ENCODE measurements at regions not wholly inside any gene's neighbourhood (a gene's known extent, or its start where the extent isn't known, plus 50 kb on each side); places are given as distances from the start of the nearest gene placed in this dataset.

GRCh38 chr7:8829100-8829499 lies 395.7 kb downstream of the NXPH1 start:
- no peaks in the 10 kb centered on the region for H3K9me3 ChIP-seq
- TF ChIP-seq, protein P1, sequence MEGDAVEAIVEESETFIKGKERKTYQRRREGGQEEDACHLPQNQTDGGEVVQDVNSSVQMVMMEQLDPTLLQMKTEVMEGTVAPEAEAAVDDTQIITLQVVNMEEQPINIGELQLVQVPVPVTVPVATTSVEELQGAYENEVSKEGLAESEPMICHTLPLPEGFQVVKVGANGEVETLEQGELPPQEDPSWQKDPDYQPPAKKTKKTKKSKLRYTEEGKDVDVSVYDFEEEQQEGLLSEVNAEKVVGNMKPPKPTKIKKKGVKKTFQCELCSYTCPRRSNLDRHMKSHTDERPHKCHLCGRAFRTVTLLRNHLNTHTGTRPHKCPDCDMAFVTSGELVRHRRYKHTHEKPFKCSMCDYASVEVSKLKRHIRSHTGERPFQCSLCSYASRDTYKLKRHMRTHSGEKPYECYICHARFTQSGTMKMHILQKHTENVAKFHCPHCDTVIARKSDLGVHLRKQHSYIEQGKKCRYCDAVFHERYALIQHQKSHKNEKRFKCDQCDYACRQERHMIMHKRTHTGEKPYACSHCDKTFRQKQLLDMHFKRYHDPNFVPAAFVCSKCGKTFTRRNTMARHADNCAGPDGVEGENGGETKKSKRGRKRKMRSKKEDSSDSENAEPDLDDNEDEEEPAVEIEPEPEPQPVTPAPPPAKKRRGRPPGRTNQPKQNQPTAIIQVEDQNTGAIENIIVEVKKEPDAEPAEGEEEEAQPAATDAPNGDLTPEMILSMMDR (IDR thresholded peaks at IDR 0.05) = no peak
- DNase-seq = no peak
- no peaks in the 10 kb centered on the region for H3K36me3 ChIP-seq
- H3K4me3 ChIP-seq = no peak overlapping the region
- H3K4me1 ChIP-seq = no peaks in the 10 kb centered on the region
- H3K27ac ChIP-seq = no peak overlapping the region
- no peaks in the 10 kb centered on the region for H3K27me3 ChIP-seq
- intact Hi-C loops (cut with DNase I; ENCODE audit: low total_unique reads) = no loop called here

DNA sequence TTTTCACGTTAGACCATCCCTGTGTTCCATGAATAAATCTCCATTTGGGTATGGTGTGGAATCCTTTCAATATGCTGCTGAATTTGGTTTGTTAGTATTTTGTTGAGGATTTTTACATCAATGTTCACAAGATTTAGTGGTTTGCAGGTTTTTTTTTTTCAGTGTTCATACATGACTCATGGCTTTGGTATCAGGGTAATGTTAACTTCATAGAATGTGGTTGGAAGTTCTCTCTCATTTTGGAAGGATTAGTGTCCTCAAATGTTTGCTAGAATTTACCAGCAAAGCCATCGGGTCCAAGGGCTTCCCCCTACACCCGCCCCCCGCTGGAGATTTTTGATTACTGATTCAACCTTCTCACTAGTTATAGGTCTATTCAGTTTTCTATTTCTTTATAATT lies 398.0 kb downstream of the NXPH1 start:
- intact Hi-C loops (cut with DNase I; ENCODE audit: low total_unique reads) = no loop called here
- no peaks in the 10 kb centered on the region for H3K27me3 ChIP-seq
- H3K27ac ChIP-seq = no peak overlapping the region
- H3K4me3 ChIP-seq = no peak overlapping the region
- no peak for DNase-seq
- TF ChIP-seq, protein P1 (IDR thresholded peaks at IDR 0.05) = no peak
- H3K4me1 ChIP-seq = no peaks in the 10 kb centered on the region
- H3K36me3 ChIP-seq = no peaks in the 10 kb centered on the region
- H3K9me3 ChIP-seq = no peaks in the 10 kb centered on the region

DNA sequence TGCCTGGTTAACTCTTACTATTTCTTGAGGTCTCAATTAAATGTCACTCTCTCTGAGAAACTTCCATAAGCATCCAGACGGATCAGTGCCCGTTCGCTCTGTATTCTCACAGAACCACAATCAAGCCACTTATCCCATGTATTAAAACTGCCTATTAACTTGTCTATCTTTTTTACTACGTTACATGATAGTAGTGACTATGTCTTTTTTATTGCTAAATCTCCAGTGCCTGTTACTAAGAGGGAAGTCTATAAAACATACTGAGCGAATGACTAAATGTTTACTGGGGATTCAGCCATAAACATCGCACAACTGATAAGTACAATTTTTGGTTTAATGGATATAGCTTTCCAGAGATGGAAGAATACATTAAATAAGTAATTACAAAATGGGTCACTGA lies 399.9 kb downstream of the NXPH1 start:
- Histone ChIP-seq H3K4me3 (no peak overlapping the region), H3K4me1 (no peaks in the 10 kb centered on the region), H3K36me3 (no peaks in the 10 kb centered on the region), H3K27ac (no peak overlapping the region), H3K27me3 (no peaks in the 10 kb centered on the region), H3K9me3 (no peaks in the 10 kb centered on the region)
- no peak for DNase-seq
- intact Hi-C loops (cut with DNase I; ENCODE audit: low total_unique reads) = no loop called here
- TF ChIP-seq, protein P1 (IDR thresholded peaks at IDR 0.05) = no peak

DNA sequence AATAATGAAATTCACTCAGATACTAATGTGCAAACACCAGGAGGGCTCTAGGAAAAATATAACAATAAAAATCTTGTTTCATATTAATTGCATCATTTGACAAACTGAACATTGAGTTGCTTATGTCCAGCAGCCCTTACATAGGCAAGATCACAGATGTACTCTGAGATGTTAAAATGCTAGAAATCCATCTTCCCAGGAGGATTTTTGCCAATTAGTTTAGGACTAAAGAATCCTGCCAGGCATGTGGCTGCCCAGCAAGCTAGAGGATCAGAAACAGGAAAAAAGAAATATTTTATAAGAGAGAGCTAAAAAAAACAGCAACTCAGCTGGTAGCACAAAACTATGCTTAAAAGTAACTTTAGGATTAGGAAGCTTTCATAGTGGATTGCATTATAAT lies 407.8 kb downstream of the NXPH1 start:
- Histone ChIP-seq H3K4me1 (no peaks in the 10 kb centered on the region), H3K9me3 (no peaks in the 10 kb centered on the region), H3K27me3 (no peaks in the 10 kb centered on the region), H3K27ac (no peak overlapping the region), H3K36me3 (no peaks in the 10 kb centered on the region), H3K4me3 (no peak overlapping the region)
- no peak for DNase-seq
- intact Hi-C loops (cut with DNase I; ENCODE audit: low total_unique reads) = no loop called here
- TF ChIP-seq, protein P1 (IDR thresholded peaks at IDR 0.05) = no peak

- Histone ChIP-seq H3K4me1 (no peaks in the 10 kb centered on the region), H3K4me3 (no peak overlapping the region), H3K27me3 (no peaks in the 10 kb centered on the region), H3K9me3 (no peaks in the 10 kb centered on the region), H3K36me3 (no peaks in the 10 kb centered on the region), H3K27ac (no peak overlapping the region)
- DNase-seq = no peak
- intact Hi-C loops (cut with DNase I; ENCODE audit: low total_unique reads) = no loop called here
- TF ChIP-seq, protein P1 (IDR thresholded peaks at IDR 0.05) = no peak
Observed at GRCh38 chr7:8871716-8872115, 438.3 kb downstream of the NXPH1 start.

DNA sequence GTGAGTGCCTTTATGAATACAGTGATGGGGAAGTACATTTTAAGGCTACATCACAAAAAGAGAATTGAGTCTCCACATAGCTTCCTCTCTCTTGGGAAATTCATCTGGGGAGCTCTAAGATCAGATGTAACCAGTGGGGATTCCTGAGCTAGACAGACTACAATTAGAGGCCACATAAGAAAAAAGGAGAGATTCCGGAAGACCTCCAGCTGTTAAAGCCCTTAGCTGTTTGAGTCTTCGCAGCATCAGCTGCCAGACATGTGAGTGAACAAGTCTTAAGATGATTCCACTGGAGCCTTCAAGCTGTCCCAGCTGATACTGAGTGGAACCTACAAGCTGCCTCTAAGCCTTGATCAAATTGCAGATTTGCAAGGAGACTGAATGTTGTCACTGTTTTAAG lies 448.5 kb downstream of the NXPH1 start:
- no peaks in the 10 kb centered on the region for H3K9me3 ChIP-seq
- no peaks in the 10 kb centered on the region for H3K27me3 ChIP-seq
- no peaks in the 10 kb centered on the region for H3K4me1 ChIP-seq
- intact Hi-C loops (cut with DNase I; ENCODE audit: low total_unique reads) = no loop called here
- no peak overlapping the region for H3K4me3 ChIP-seq
- H3K27ac ChIP-seq = no peak overlapping the region
- TF ChIP-seq, protein P1 (IDR thresholded peaks at IDR 0.05) = no peak
- no peaks in the 10 kb centered on the region for H3K36me3 ChIP-seq
- DNase-seq = no peak

Measured in tibial artery (tissue), 4 donors.